Skeletal muscle tissue (tissue), 3 donors: ENCODE measurements at regions not wholly inside any gene's neighbourhood (a gene's known extent, or its start where the extent isn't known, plus 50 kb on each side); places are given as distances from the start of the nearest gene placed in this dataset.

Experiments used
- H3K27ac ChIP-seq: one replicate; pipeline ENCODE4 v1.7.0; 2013; ENCODE audit warnings: mild to moderate bottlenecking, low read depth, low read length, inconsistent platforms
- H3K27me3 ChIP-seq, 3 donors: one replicate each; pipeline ENCODE4 v1.7.0; 2013; ENCODE audit warnings: low read length in 3 of 3; ENCODE audit not compliant: control insufficient read depth in 3 of 3, insufficient read depth in 3 of 3
- H3K36me3 ChIP-seq, 3 donors: one replicate each; pipeline ENCODE4 v1.7.0; 2013; ENCODE audit warnings: low read length in 3 of 3; ENCODE audit not compliant: control insufficient read depth in 3 of 3, insufficient read depth in 3 of 3
- H3K4me1 ChIP-seq, 3 donors: one replicate each; pipeline ENCODE4 v1.7.0; 2013; ENCODE audit warnings: low read length in 3 of 3, mild to moderate bottlenecking in 3 of 3; ENCODE audit not compliant: control insufficient read depth in 3 of 3, insufficient read depth in 3 of 3
- H3K4me3 ChIP-seq, 3 donors: one replicate each; pipeline ENCODE4 v1.7.0; 2013; ENCODE audit warnings: low read length in 3 of 3
- H3K9ac ChIP-seq, 3 donors: one replicate each; pipeline ENCODE4 v1.7.0; 2013; ENCODE audit warnings: low read length in 3 of 3, mild to moderate bottlenecking in 3 of 3, moderate library complexity in 2 of 3, low read depth in 1 of 3
- H3K9me3 ChIP-seq, 3 donors: one replicate each; pipeline ENCODE4 v1.7.0; 2013; ENCODE audit warnings: low read length in 3 of 3; ENCODE audit not compliant: control insufficient read depth in 3 of 3
- donor health status: Osteomylitis.

- H3K9ac ChIP-seq: no peak overlapping the region
- H3K9me3 ChIP-seq: no peaks in the 10 kb centered on the region
- no peak overlapping the region for H3K4me3 ChIP-seq
- no peaks in the 10 kb centered on the region for H3K4me1 ChIP-seq
- no peaks in the 10 kb centered on the region for H3K27me3 ChIP-seq
- H3K27ac ChIP-seq: no peak overlapping the region
- no peaks in the 10 kb centered on the region for H3K36me3 ChIP-seq
Measured at GRCh38 chr4:149031399-149031798, 589.2 kb upstream of the NR3C2 start.

- no peaks in the 10 kb centered on the region for H3K36me3 ChIP-seq
Measured at GRCh38 chr4:149029056-149029651, 586.9 kb upstream of the NR3C2 start.

DNA sequence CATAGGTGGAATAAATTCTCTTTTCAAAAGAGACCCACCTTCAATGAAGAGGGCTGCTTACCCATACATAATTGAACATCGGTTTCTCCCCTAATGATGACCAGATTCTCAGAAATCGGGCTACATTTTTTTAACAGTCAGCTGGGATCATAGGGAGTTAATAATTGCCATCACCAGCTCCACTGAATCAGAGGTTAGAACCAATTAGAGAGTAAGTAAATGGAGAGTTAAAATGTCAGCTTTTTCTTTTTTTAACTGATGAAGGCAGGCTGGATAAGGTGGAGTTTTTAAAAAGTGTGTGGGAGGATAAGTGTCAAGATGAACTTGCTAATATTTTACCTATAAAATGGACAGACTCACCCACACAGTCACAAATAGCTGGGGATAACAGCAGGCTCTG, 584.5 kb upstream of the NR3C2 start:
- H3K9ac ChIP-seq: no peak overlapping the region
- no peak overlapping the region for H3K27ac ChIP-seq
- H3K9me3 ChIP-seq: no peaks in the 10 kb centered on the region
- H3K4me1 ChIP-seq: no peaks in the 10 kb centered on the region
- H3K27me3 ChIP-seq: no peaks in the 10 kb centered on the region
- no peaks in the 10 kb centered on the region for H3K36me3 ChIP-seq
- H3K4me3 ChIP-seq: no peak overlapping the region

More at GRCh38 chr4:149029056-149029651, 586.9 kb upstream of the NR3C2 start:
- H3K9ac ChIP-seq: no peak overlapping the region
- no peaks in the 10 kb centered on the region for H3K27me3 ChIP-seq
- H3K4me1 ChIP-seq: no peaks in the 10 kb centered on the region
- no peak overlapping the region for H3K4me3 ChIP-seq
- H3K9me3 ChIP-seq: no peaks in the 10 kb centered on the region
- H3K27ac ChIP-seq: no peak overlapping the region

- Histone ChIP-seq H3K27me3 (no peaks in the 10 kb centered on the region), H3K9ac (no peak overlapping the region), H3K9me3 (no peaks in the 10 kb centered on the region), H3K27ac (no peak overlapping the region), H3K4me1 (no peaks in the 10 kb centered on the region), H3K36me3 (no peaks in the 10 kb centered on the region), H3K4me3 (no peak overlapping the region)
Measured at GRCh38 chr4:149017002-149017734, 575.0 kb upstream of the NR3C2 start.

GRCh38 chr4:149009223-149009622, 567.0 kb upstream of the NR3C2 start:
- H3K27ac ChIP-seq: no peak overlapping the region
- H3K4me3 ChIP-seq: no peak overlapping the region
- no peaks in the 10 kb centered on the region for H3K4me1 ChIP-seq
- no peaks in the 10 kb centered on the region for H3K36me3 ChIP-seq
- H3K9me3 ChIP-seq: peaks cover 0 to 6% (median 4%) of the 10 kb centered on the region in 3 donors
- H3K9ac ChIP-seq: no peak overlapping the region
- H3K27me3 ChIP-seq: no peaks in the 10 kb centered on the region

DNA sequence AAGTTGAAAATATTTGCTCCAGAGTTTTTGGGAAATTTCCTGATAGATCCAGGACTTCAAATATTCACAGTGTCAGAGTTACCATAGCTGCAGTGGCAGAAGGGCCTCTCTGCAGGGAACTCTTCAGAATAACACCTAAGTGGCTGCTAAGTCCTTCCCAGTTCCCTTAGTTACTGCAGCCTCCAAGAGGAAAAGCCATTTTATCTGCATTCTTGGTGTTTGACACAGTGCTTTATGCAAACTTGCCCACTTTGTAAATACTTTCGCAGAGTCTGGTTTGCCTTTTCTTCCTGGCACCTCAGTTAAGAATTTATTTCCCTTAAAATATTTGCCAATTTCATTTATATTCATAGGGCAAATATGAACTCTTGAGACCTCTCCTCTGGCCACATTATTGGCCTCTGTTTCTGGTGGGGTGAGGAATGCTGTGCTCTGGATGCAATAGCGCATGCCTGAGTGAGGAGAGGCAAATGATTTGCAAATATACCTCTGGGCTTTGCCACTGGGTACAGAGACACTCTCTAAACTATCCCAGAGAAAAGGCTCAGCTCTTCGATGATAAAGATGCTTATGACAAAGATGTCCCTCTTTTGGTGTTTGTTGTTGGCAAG, 566.3 kb upstream of the NR3C2 start:
- Histone ChIP-seq H3K9me3 (peaks cover 0 to 6% (median 4%) of the 10 kb centered on the region in 3 donors), H3K4me1 (no peaks in the 10 kb centered on the region)

DNA sequence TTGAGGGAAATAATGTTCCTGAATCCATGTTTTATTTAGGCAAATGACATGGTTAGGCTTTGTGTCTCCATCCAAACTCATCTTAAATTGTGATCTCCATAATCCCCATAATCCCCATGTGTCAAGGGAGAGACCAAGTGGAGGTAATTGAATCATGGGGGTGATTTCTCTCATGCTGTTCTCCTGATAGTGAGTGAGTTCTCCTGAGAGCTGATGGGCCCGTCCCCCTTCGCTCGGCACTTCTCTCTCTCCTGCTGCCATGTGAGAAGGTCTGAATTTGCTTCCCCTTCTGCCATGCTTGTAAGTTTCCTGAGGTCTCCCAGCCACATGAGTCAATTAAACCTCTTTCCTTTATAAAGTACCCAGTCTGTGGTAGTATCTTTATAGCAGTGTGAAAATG, 563.0 kb upstream of the NR3C2 start:
- Histone ChIP-seq H3K4me1 (no peaks in the 10 kb centered on the region), H3K4me3 (no peak overlapping the region), H3K27ac (no peak overlapping the region), H3K9ac (no peak overlapping the region), H3K36me3 (no peaks in the 10 kb centered on the region), H3K27me3 (no peaks in the 10 kb centered on the region), H3K9me3 (no peaks in the 10 kb centered on the region)

More for the DNA sequence above, 566.3 kb upstream of the NR3C2 start:
- no peaks in the 10 kb centered on the region for H3K36me3 ChIP-seq
- no peak overlapping the region for H3K9ac ChIP-seq
- H3K27ac ChIP-seq: no peak overlapping the region
- H3K27me3 ChIP-seq: no peaks in the 10 kb centered on the region
- H3K4me3 ChIP-seq: no peak overlapping the region

- Histone ChIP-seq H3K27me3 (no peaks in the 10 kb centered on the region), H3K9me3 (no peaks in the 10 kb centered on the region), H3K4me3 (no peak overlapping the region), H3K27ac (no peak overlapping the region), H3K4me1 (no peaks in the 10 kb centered on the region), H3K9ac (no peak overlapping the region), H3K36me3 (no peaks in the 10 kb centered on the region)
Measured at GRCh38 chr4:148999924-149000323, 557.7 kb upstream of the NR3C2 start.

GRCh38 chr4:148998719-148999118, 556.5 kb upstream of the NR3C2 start:
- H3K9ac ChIP-seq: no peak overlapping the region
- no peaks in the 10 kb centered on the region for H3K9me3 ChIP-seq
- no peaks in the 10 kb centered on the region for H3K36me3 ChIP-seq
- no peaks in the 10 kb centered on the region for H3K4me1 ChIP-seq
- no peak overlapping the region for H3K27ac ChIP-seq
- H3K27me3 ChIP-seq: no peaks in the 10 kb centered on the region
- no peak overlapping the region for H3K4me3 ChIP-seq

GRCh38 chr4:148986951-148987350, 544.7 kb upstream of the NR3C2 start:
- no peak overlapping the region for H3K27ac ChIP-seq
- no peaks in the 10 kb centered on the region for H3K4me1 ChIP-seq
- no peaks in the 10 kb centered on the region for H3K9me3 ChIP-seq
- H3K27me3 ChIP-seq: no peaks in the 10 kb centered on the region
- no peaks in the 10 kb centered on the region for H3K36me3 ChIP-seq
- no peak overlapping the region for H3K9ac ChIP-seq
- no peak overlapping the region for H3K4me3 ChIP-seq
